Heart left ventricle (tissue), 16 donors: ENCODE measurements at regions not wholly inside any gene's neighbourhood (a gene's known extent, or its start where the extent isn't known, plus 50 kb on each side); places are given as distances from the start of the nearest gene placed in this dataset.

Experiments used
- ATAC-seq, 4 donors: fragments of 200-7000 bp; cut with Tn5 transposase; one replicate each; pipeline ENCODE4 v1.9.1; 2020 to 2022; ENCODE audit warnings: moderate library complexity in 4 of 4, mild to moderate bottlenecking in 3 of 4, moderate number of reproducible peaks in 1 of 4
- DNase-seq, 5 donors: peaks; one replicate each; pipeline ENCODE4 v3.0.0-alpha.2; 2020
- H3K27ac ChIP-seq, 12 donors: fragments of 200-600 bp; sonication (generic) in 4 of 12; one replicate each; pipeline versions ENCODE4 v1.5.0 to v1.8.0; 2016 to 2022; ENCODE audit warnings: mild to moderate bottlenecking in 2 of 12
- H3K27me3 ChIP-seq, 9 donors: fragments of 200-600 bp; sonication (generic) in 2 of 9; one replicate each; pipeline versions ENCODE4 v1.5.1 to v1.8.0; 2016 to 2022; ENCODE audit warnings: mild to moderate bottlenecking in 3 of 9
- H3K36me3 ChIP-seq, 9 donors: fragments of 200-600 bp; sonication (generic) in 2 of 9; one replicate each; pipeline versions ENCODE4 v1.5.0 to v1.8.0; 2018 to 2022; ENCODE audit warnings: mild to moderate bottlenecking in 2 of 9
- H3K4me1 ChIP-seq, 12 donors: fragments of 200-600 bp; sonication (generic) in 4 of 12; one replicate each; pipeline versions ENCODE4 v1.5.0 to v1.8.0; 2016 to 2022; ENCODE audit warnings: mild to moderate bottlenecking in 3 of 12
- H3K4me3 ChIP-seq, 12 donors: fragments of 200-600 bp; sonication (generic) in 4 of 12; one replicate each; pipeline versions ENCODE4 v1.5.0 to v1.8.0; 2017 to 2022; ENCODE audit warnings: mild to moderate bottlenecking in 9 of 12, moderate library complexity in 4 of 12
- H3K9me3 ChIP-seq, 12 donors: fragments of 200-600 bp; sonication (generic) in 4 of 12; one replicate each; pipeline versions ENCODE4 v1.5.0 to v1.8.0; 2016 to 2022; ENCODE audit warnings: mild to moderate bottlenecking in 1 of 12
- CTCF ChIP-seq, 12 donors: fragments of 200-600 bp; sonication (generic) in 4 of 12; IDR thresholded peaks; one replicate each; pipeline versions ENCODE4 v1.5.0 to v1.8.0; 2018 to 2022; ENCODE audit warnings: antibody characterized with exemption in 12 of 12, mild to moderate bottlenecking in 5 of 12
- POLR2A ChIP-seq, 2 donors: fragments of 450-650 bp; IDR thresholded peaks; one replicate each; pipeline ENCODE4 v1.6.1; 2017; ENCODE audit warnings: antibody characterized with exemption in 2 of 2, mild to moderate bottlenecking in 2 of 2, moderate library complexity in 2 of 2
- WGBS, 4 donors: extraction: QIAGEN DNeasy Blood & Tissue Kit in 2 of 4; methylation state at CpG; one replicate each; pipeline versions ENCODE4 v1.1.5 to v1.1.7; 2013 to 2018; 5-methylcytosine and 5-hydroxymethylcytosine counted together
- intact Hi-C, 10 donors: fragments of 100-400 bp; cut with DNase I; formaldehyde crosslinking; loops; one replicate each; pipeline versions ENCODE4 v1.11.1 to v1.14.2; 2022
- donor health status: ischemic (EF 13 %, LVEDD 7.1; RV severe dilation, severe dysfunction).
- donor health status: healthy with polysubstance abuse.
- donor health status: DM: no; HTN: yes; CAD: no.
- donor health status: DM: no; HTN: no; CAD: no.
- donor health status: ischemic (EF 25% LVEDD 6.9; RV normal size, moderate dysfunction).
- donor health status: ischemic (EF 25% LVEDD 5.7; RV mildly dilated, moderate dysfunction).
- donor health status: healthy.
- donor health status: DM: yes; HTN: yes; CAD: no.
- donor health status: ischemic (EF 35%, LVEDD 5.7; RV mildly dilated, moderate dysfunction).
- donor health status: nonischemic (EF 11% LVEDD 7.7; RV severe dilation, severe dysfunction).
- donor health status: DM: yes; HTN: yes; CAD: no.
- donor health status: PGD.
- donor health status: ischemic (EF 29% LVEDD 5.4; RV normal size, mild dysfunction).
- donor health status: nonischemic (EF 23%, LVEDD 6.1; RV moderate dilation, normal function).

GRCh38 chr13:76316998-76317527, 569.1 kb downstream of the KCTD12 start:
- peaks cover 0 to 4% (median 0%) of the 10 kb centered on the region in 12 donors for H3K4me1 ChIP-seq
- no peak overlapping the region for H3K4me3 ChIP-seq
- H3K36me3 ChIP-seq = no peaks in the 10 kb centered on the region
- no peak for DNase-seq
- no peak for TF ChIP-seq CTCF (IDR thresholded peaks at IDR 0.05)
- peak overlapping the region in 1 of 12 donors; percentile 11 for H3K27ac ChIP-seq
- no peaks in the 10 kb centered on the region for H3K27me3 ChIP-seq
- intact Hi-C loops = no loop called here
- H3K9me3 ChIP-seq = peaks cover 0 to 13% (median 0%) of the 10 kb centered on the region in 12 donors
- no peak for ATAC-seq

DNA sequence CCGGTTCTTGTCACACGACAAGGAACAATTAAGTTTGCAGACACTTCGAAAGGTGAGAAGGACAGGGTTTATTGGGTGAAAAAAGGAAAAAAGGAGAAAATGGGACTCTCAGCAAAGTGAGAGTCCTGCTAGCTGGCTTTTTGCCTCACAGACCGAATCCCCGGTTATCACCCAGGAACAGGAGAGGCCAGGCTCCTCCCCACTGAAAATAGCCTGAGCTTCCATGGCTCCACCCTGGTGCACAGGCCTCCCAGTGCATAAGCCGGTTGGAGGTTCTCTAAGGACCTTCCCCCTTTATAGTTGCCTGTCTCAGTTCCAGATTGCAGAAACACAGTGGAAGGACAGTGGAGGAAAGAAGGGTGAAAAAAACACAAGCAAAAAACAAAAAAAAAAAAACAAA, 571.7 kb downstream of the KCTD12 start:
- no peaks in the 10 kb centered on the region for H3K27me3 ChIP-seq
- no peak overlapping the region for H3K4me3 ChIP-seq
- H3K36me3 ChIP-seq = no peaks in the 10 kb centered on the region
- H3K4me1 ChIP-seq = peaks cover 0 to 4% (median 0%) of the 10 kb centered on the region in 12 donors
- TF ChIP-seq CTCF (IDR thresholded peaks at IDR 0.05) (no peak), POLR2A (IDR thresholded peaks at IDR 0.05) (no peak)
- H3K9me3 ChIP-seq = no peaks in the 10 kb centered on the region
- ATAC-seq (no peak), DNase-seq (no peak)
- WGBS, 4 donors = 55 to 66% (median 61%) methylated on average over 6 of the region's 6 CpGs
- intact Hi-C loops = no loop called here
- no peak overlapping the region for H3K27ac ChIP-seq

GRCh38 chr13:76307142-76307541, 579.1 kb downstream of the KCTD12 start:
- DNase-seq (no peak), ATAC-seq (peak in 3 of 4 donors; percentile 74 to 79 (median 78))
- Histone ChIP-seq H3K27ac (peak overlapping the region in 7 of 12 donors; percentile 17 to 69 (median 39)), H3K9me3 (no peaks in the 10 kb centered on the region), H3K4me3 (no peak overlapping the region), H3K27me3 (no peaks in the 10 kb centered on the region), H3K4me1 (peaks cover 0 to 14% (median 3%) of the 10 kb centered on the region in 12 donors), H3K36me3 (no peaks in the 10 kb centered on the region)
- intact Hi-C loops = no loop called here
- 17 to 34% (median 26%) methylated on average over 4 of the region's 4 CpGs for WGBS, 4 donors
- TF ChIP-seq CTCF (IDR thresholded peaks at IDR 0.05) = peak in 1 of 12 donors; percentile 10
- no peak for TF ChIP-seq POLR2A (IDR thresholded peaks at IDR 0.05)

DNA sequence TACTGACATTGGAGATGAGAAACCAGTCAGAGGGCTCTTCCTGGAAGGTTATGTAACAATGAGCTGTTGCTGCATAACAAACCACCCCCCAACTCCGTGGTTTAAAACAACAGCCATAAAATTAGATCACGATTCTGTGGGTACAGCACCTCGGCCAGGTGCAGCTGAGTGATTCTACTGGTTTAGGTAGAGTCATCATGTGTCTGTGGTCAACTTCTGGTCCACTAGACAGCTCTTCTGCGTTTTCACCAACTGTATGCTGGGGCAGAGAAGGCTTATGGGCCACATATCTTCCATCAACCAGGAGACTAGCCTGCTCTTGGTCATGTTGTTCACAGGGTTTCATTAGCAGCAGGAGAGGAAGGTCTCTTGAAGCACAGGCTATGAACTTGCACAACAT, 585.5 kb downstream of the KCTD12 start:
- Histone ChIP-seq H3K4me1 (peaks cover 0 to 5% (median 0%) of the 10 kb centered on the region in 12 donors), H3K27ac (no peak overlapping the region), H3K27me3 (no peaks in the 10 kb centered on the region), H3K9me3 (no peaks in the 10 kb centered on the region), H3K36me3 (no peaks in the 10 kb centered on the region), H3K4me3 (no peak overlapping the region)
- WGBS, 4 donors = 73 to 87% (median 86%) methylated on average over 4 of the region's 4 CpGs
- intact Hi-C loops = no loop called here
- no peak for TF ChIP-seq CTCF (IDR thresholded peaks at IDR 0.05)
- no peak for TF ChIP-seq POLR2A (IDR thresholded peaks at IDR 0.05)
- no peak for ATAC-seq
- DNase-seq = no peak
